ENCODE measurements at regions not wholly inside any gene's neighbourhood (a gene's known extent, or its start where the extent isn't known, plus 50 kb on each side); places are given as distances from the start of the nearest gene placed in this dataset.

DNA sequence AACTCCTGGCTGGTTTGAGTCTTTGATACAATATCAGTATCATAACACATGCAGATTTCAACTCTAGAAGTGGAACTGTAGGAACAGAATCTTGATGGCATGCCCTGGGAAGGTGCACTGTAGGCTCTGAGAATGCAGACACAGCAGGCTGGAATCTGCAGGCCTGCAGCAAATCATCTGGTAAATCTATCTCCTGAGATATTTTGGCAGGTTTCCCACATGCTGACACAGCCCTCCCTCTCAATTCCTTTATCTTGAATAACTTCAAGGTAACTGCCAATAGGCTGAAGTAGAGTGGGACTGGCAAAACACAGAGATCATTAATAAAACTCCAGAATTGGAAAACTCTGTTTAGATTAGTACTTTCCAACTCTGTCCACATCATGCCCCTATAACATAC is 177.8 kb upstream of the PCSK5 start:
- H3K4me1 ChIP-seq (ENCODE audit: control insufficient read depth, insufficient read depth, low read length), result no peaks in the 10 kb centered on the region
- no peak overlapping the region for H3K23ac ChIP-seq (ENCODE audit: low read depth, low read length)
- no peak overlapping the region for H3K27ac ChIP-seq (ENCODE audit: insufficient read depth, low read length)
- H2AK9ac ChIP-seq (replicated peaks; ENCODE audit: low read depth, low read length, poor library complexity), result no peak overlapping the region
- no peak overlapping the region for H3K4me2 ChIP-seq (ENCODE audit: low read depth, low read length)
- H3K4ac ChIP-seq (ENCODE audit: low read depth, low read length), result no peak overlapping the region
- no peaks in the 10 kb centered on the region for H3K9me1 ChIP-seq (ENCODE audit: insufficient read depth, low read length)
- H3K36me3 ChIP-seq (ENCODE audit: control insufficient read depth, insufficient read depth, low read length), result no peaks in the 10 kb centered on the region
- no peak overlapping the region for H2AK5ac ChIP-seq (ENCODE audit: low read depth, low read length)
- CTCF ChIA-PET, result no interaction called here
- no peak overlapping the region for H3K56ac ChIP-seq (ENCODE audit: extremely low read depth, insufficient read depth, low read length)
- intact Hi-C loops (cut with micrococcal nuclease), result no loop called here
- BruUV-seq (replicated peaks), result no TSS peak
- no peaks in the 10 kb centered on the region for H4K20me1 ChIP-seq (ENCODE audit: insufficient read depth, low read length)
- in situ Hi-C loops (cut with MboI; ENCODE audit: low sequenced_read_pairs), result no loop called here
- no peak overlapping the region for H2BK5ac ChIP-seq (ENCODE audit: low read depth, low read length, poor library complexity, severe bottlenecking)
- ATAC-seq (ENCODE audit: low read depth), result no peak
- H3K79me1 ChIP-seq (ENCODE audit: low read depth in 1 of 2, low read length in 2 of 2), result no peaks in the 10 kb centered on the region
- H3K27me3 ChIP-seq (ENCODE audit: control insufficient read depth, insufficient read depth, low read length), result no peaks in the 10 kb centered on the region
- no peak overlapping the region for H4K5ac ChIP-seq (ENCODE audit: low read depth, low read length)
- POLR2A ChIA-PET (ENCODE audit: unreplicated experiment), result no interaction called here
- no peak overlapping the region for H2AFZ ChIP-seq (replicated peaks; ENCODE audit: low read length, poor library complexity)
- H4K8ac ChIP-seq (ENCODE audit: low read depth in 2 of 2, low read length in 2 of 2), result no peak overlapping the region
- no peak for TF ChIP-seq NFE2L2 (IDR thresholded peaks at IDR 0.05; ENCODE audit: low read depth, low read length)
- no peak for TF ChIP-seq MAFK (IDR thresholded peaks at IDR 0.05; ENCODE audit: low read depth, low read length)
- TF ChIP-seq RAD21 (IDR thresholded peaks at IDR 0.05; ENCODE audit: low read length), result no peak
- TF ChIP-seq RFX5 (IDR thresholded peaks at IDR 0.05; ENCODE audit: low read depth, low read length), result no peak
- no peak for TF ChIP-seq MXI1 (IDR thresholded peaks at IDR 0.05; ENCODE audit: borderline replicate concordance, low read depth, low read length)
- no peak for TF ChIP-seq BHLHE40 (IDR thresholded peaks at IDR 0.05; ENCODE audit: low read depth, low read length)
- no peak overlapping the region for H3K18ac ChIP-seq (ENCODE audit: low read depth, low read length)
- H2BK15ac ChIP-seq (ENCODE audit: low read depth, low read length), result no peak overlapping the region
- H2BK20ac ChIP-seq (ENCODE audit: low read depth, low read length), result no peak overlapping the region
- H3K14ac ChIP-seq (replicated peaks; ENCODE audit: low read depth, low read length), result no peak overlapping the region
- no peaks in the 10 kb centered on the region for H3K9me3 ChIP-seq (ENCODE audit: control insufficient read depth, insufficient read depth, low read length)
- H3K4me3 ChIP-seq (ENCODE audit: insufficient read depth, low read depth, low read length), result no peak overlapping the region
- no peak overlapping the region for H2BK120ac ChIP-seq (ENCODE audit: low read depth, low read length)
- H3K9ac ChIP-seq (ENCODE audit: low read depth, low read length), result no peak overlapping the region
- H4K91ac ChIP-seq (ENCODE audit: insufficient read depth, low read depth, low read length), result no peak overlapping the region
- DNase-seq, result no peak
- dilution Hi-C loops (cut with HindIII; ENCODE audit: low sequenced_read_pairs, unreplicated experiment), result no loop called here
